ENCODE measurements at regions not wholly inside any gene's neighbourhood (a gene's known extent, or its start where the extent isn't known, plus 50 kb on each side); places are given as distances from the start of the nearest gene placed in this dataset.
"Not testable (repeated sequence)": the region's sequence is repeated elsewhere in the genome, so short reads cannot be mapped to it uniquely, and the experiment has no call there.

DNA sequence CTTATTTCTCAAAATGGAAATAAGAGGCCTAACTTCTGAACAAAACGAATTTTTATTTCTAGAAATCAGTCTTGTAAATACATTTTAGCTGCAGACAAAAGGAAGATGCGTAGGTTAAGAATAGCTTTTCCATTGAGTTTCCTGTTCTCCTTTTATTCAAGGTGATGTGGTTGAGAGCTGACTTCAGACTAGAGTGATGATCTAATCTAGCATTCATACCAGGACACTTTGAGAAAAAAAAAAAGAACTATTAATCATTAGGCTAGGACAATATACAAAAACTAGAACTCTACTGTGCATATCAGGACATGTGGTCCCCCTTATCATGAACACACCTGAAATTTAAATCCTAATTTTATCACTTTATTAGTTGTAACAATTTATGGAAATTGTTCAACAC is 884.5 kb upstream of the EPHA5 start:
- DNase-seq (ENCODE audit: low read depth): no peak

DNA sequence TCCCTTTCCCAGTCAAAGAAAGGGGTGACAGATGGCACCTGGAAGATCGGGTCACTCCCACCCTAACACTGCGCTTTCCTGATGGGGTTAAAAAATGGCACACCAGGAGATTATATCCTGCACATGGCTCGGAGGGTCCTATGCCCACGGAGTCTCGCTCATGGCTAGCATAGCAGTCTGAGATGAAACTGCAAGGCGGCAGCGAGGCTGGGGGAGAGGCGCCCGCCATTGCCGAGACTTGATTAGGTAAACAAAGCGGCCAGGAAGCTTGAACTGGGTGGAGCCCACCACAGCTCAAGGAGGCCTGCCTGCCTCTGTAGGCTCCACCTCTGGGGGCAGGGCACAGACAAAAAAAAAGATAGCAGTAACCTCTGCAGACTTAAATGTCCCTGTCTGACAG is 875.0 kb upstream of the EPHA5 start:
- DNase-seq (ENCODE audit: low read depth): not testable (repeated sequence)

DNA sequence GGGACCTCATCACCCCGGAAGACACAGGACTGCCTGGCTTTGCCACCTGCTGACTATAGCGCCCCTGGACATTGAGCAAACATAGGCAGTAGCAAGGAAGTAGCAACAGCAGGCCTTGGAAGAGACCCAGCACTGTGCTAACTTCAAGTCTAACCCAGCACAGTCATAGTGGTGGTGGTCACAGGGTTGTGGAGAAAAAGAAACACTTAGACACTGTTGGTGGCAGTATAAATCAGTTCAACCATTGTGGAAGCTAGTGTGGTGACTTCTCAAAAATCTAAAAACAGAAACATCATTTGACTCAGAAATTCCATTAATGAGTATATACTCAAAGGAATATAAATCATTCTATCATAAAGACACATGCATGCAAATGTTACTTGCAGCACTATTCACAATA is 874.0 kb upstream of the EPHA5 start:
- DNase-seq (ENCODE audit: low read depth): no peak

DNA sequence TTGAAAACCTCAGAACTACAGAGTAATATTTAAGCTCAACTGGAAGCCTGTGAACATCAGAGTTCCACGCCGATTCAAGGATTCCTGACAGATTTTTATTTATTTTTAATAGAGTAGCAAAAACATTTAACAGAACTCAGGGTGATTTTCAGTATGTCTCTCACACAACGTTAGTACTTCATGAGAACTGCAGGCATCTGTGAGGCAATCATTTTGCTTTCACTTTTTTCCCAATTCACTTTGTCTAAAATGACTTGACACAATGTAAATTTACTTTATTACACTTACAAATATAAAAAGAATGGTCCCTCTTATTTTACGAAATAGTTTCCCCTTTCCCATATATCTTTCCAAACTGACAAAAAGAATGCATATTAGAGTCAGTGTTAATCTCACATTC is 869.5 kb upstream of the EPHA5 start:
- DNase-seq (ENCODE audit: low read depth): no peak

DNA sequence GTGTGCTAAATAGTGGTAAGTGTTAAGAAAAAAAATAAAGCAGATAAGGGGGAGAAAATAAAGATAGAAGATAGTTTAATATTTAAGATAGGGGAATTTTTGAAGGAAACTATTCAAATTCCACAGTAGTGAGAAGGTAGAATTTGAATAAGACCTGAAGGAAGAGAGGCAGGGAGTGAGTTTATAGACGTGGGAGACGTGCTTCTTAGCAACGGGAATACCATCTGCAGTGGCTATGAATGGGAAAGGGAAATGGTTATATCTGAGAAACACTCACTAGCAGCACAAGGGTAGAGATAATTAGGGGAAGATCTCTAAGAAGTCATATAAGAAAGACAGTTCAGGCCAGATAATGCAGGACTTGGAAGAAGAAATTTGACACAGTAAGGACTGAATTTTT is 854.5 kb upstream of the EPHA5 start:
- DNase-seq (ENCODE audit: low read depth): no peak

DNA sequence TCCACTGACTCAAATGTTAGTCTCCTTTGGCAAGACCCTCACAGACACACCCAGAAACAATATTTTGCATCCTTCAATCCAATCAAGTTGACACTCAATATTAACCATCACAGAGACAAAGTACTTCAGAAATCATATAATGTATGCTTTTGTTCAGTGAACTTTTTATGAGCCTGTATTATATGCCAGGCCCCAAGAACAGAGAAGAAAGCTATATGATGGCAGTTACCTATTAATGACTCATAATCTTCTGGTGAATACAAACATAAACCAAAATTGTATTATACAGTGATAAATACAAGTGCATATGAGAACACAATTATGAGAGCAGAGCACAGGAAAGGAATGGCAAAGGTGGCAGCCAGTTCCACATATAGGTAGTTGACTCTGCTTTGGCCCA is 852.0 kb upstream of the EPHA5 start:
- no peak for DNase-seq (ENCODE audit: low read depth)

DNA sequence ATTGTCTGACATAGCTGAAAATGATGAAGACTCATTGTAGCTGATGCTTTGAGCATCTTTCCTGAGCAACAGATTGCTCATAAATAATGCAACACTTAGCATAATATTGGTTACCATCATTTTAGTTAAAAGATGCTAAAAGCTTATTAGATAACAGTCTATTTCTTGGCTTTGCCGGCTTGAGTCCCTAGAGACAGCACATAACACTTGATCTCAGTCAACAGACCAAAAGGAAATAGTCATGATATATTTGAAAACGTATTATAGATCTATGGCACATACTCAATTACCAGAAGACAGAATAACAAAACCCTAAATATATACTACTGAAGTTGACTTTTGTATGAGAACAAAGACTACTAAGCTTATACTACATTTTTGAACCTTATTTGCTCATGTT is 846.7 kb upstream of the EPHA5 start:
- DNase-seq (ENCODE audit: low read depth): no peak

DNA sequence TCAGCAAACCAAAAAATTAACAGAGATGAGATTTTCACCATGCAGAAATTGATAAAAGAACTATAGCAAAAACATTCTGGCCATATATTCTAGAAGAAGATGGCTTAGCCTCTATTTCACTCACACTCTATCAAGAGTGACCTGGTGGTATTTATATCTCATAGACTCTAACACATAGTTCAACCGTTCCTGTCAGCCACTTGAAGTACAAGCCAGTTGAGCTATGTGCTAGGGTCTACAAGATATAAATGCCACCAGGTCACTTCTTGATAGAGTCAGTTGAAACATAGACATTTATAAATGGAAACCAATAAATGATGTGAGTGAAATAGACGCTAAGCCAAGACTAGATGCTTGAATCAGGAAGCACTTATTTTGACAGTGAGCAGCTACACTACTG is 836.7 kb upstream of the EPHA5 start:
- no peak for DNase-seq (ENCODE audit: low read depth)

DNA sequence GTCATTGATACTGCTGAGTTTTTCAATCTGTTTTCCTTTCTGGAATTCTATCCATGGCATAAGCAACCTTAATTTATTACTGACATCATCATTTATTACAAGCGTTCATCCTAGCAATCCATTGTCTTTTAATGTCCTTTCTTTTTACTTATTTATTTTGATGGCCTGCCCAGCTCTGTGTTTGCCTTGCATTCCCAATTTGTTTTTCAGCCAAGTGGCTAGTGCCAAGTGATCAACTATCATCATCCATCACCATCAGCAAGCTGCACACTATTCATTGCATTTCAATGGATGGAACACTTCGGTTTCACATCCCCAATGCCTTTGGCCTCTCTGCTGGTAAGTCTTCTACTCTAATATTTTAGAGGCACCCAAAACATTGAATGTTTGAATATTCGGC is 831.7 kb upstream of the EPHA5 start:
- no peak for DNase-seq (ENCODE audit: low read depth)

DNA sequence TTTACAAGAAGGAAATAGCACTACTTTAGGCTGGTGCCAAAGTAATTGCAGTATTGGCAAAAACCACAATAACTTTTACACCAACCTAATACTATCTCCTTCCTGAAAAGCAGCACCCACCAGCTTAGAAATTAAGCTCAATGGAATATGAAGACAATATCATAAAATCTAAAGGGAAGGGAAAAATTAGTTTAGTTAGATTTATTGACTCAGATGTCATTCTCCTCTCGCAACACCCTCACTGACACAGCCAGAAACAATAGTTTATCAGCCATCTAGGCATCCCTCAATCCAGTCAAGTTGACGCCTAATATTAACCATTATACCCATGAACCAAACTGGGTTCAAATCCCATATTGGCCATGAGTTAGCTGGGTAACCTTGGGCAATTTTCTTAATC is 820.4 kb upstream of the EPHA5 start:
- DNase-seq (ENCODE audit: low read depth): no peak

DNA sequence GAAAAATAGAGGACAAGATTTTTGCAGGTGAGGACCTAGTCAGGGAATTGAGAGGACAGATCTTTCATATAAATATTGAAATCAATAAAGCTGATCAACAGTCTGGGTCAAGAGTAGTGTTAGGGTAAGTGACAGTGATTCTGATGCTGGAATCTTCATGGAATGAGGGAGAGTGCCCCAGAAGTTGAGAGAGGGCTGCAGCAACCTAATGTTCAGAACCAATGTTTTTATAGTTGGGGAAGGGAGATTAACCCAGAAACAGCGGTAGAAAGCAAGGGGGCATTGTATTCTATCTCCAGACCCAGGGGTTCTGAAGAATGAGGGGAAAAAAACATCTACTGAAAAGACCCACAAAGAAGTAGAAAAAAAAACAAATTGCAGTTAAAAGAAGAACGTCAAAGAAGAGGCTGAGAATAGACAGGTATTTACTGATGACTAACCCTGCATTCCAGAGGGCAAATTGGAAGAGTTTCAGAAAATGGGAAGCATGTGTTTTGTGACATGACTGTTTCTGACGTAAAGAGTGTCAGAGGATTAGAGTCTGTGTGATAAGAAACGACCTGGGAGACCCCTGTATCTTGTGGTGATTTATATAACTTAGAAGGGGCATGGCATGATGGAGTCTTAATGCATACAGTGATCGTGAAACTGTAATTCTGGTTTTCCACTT is 819.6 kb upstream of the EPHA5 start:
- DNase-seq (ENCODE audit: low read depth): no peak

DNA sequence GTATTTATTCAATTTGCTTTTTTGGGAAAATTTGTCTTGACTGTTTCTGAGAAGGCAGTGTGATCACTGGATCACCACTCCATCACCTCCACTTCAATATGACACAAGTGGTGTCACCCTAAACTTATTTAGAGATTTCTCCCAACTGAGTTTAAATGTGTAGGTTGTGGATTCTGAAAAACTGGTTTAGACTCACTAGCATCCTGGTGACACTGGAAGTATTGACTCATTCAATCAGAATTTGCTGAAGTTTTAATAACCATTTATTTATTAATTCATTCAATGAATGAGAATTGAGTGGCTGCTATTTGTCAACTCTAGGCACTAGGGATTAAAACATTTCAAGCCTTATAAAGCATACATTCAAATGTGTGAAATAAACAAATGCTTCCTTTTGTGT is 819.1 kb upstream of the EPHA5 start:
- no peak for DNase-seq (ENCODE audit: low read depth)

DNA sequence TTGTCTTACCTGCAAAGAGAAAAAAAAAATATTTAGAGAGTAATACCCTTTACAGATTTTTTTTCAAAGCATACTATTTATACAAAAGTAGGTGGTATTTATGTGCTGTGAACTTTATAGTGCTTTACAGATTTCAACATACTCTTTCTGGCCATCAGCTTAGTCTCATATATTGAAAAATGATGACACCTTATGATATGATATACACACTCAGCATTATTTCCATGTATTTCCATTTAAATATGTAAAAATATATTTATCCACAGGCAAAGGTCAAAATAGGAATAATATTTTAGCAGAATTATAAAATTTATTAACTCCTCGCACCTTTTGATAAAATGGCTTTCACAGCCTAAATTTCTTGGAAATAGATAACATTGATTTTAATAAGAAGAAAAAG is 815.8 kb upstream of the EPHA5 start:
- no peak for DNase-seq (ENCODE audit: low read depth)

DNA sequence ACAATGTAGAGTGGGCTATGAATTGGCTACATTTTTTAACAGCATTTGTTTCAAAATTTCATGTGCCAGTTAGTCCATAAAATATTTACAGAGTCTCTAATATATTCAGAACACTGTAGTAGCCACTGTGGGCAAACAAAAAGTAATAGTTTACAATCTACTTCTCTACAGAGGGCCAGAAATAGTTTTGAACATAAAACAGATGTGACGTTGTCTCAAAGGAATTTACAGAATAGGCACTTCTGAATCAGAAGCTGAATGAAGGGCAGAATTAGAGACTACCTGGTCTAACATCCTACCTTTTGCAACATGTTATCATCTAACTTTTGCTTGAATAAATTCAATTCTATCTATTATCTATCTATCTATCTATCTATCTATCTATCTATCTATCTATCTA is 811.9 kb upstream of the EPHA5 start:
- DNase-seq (ENCODE audit: low read depth): no peak

DNA sequence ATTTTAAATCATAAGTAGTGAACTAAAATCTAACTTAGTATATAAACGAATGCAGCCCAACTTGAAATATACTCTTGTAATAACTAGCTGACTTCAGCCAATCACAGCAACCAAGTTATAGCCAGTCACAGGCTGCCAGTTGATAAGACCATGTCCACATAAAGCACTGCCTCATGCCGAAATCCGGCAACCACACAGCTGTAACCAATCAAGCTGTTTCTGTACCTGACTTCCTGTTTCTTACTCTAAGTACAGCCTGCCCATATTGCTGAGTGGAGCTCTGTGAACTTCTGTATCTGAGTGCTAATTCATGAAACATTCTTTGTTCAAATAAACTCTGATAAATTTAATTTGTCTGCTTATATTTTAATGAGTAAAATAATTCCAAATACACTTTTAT is 805.3 kb upstream of the EPHA5 start:
- no peak for DNase-seq (ENCODE audit: low read depth)

DNA sequence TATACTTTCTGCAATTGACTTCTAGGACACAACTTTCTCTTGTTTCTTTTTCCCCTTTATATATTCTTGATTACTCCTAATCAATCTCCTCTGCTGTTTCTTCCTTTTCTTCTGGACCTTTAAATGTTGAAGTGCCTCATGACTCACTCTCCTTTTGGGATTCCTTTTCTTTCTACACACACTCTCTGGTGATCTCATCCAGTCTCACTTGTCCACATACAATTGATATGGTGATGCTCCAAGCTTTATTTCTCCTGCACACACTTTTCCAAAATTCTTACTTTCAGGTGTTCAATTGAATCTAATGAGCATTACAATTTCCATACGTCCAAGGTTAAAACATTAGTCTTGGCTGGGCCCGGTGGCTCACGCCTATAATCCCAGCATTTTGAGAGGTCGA is 794.8 kb upstream of the EPHA5 start:
- DNase-seq (ENCODE audit: low read depth): no peak

DNA sequence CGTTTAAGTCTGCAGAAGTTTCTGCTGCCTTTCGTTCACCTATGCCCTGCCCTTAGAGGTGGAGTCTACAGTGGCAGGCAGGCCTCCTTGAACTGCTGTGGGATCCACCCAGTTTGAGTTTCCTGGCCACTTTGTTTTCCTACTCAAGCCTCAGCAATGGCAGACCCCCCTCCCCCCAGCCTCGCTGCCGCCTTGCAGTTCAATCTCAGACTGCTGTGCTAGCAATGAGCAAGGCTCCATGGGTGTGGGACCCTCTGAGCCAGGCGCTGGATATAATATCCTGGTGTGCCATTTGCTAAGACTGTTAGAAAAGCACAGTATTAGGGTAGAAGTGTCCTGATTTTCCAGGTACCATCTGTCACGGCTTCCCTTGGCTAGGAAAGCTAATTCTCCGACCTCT is 792.6 kb upstream of the EPHA5 start:
- not testable (repeated sequence) for DNase-seq (ENCODE audit: low read depth)

DNA sequence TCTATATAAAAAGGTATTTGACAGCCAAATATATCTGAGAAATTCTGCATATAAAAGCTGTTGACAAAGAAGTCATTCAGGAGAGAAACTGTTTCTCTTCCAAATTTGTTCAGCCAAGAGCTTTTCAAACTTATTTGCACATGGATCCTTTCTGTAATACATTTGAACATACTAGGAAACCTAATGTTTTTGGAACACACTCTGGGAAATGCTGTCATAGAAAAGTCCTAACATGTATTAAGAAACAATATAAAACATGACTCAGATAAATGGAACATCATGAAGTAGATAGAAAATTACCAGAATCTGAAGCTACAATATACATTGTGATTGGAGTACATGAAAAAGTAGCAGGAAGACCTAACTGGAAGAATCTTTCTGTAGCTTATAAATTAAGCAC is 781.5 kb upstream of the EPHA5 start:
- DNase-seq (ENCODE audit: low read depth): no peak

DNA sequence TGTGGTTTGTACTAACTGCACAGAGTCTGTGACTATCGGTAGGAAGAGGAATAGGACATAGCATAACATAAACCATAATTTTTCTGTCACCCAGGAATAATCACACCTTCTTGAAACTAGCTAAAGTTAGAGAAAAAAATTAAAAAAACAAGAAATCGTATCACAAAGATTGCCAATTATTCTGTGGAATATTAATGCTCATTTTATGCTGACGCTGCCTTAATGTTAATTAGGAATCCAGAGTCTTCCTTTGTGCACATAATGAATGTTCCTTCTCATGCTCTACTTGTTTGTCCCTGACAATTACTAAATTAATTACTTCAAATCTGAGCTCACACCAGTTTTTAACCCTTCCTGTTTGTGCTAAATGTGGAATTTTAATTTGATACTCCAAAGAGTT is 772.7 kb upstream of the EPHA5 start:
- DNase-seq (ENCODE audit: low read depth): no peak

DNA sequence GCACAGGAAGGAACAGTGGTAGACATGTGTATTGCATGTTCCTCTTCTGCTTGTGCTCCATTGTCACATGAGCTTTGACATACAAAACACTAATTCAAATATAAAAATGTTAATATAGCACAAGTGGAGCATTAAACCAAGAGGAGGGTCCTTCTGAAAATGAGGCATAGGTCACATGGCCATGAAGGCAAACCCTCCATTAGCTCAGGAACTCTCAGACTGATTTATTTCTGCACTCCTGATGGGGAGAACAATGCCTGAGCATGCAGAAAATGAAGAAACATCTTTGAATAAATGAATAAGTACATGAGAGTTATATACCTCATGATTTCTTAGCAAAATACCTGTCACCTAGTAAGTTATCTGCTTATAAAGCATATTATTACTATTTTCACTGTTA is 769.2 kb upstream of the EPHA5 start:
- DNase-seq (ENCODE audit: low read depth): no peak

DNA sequence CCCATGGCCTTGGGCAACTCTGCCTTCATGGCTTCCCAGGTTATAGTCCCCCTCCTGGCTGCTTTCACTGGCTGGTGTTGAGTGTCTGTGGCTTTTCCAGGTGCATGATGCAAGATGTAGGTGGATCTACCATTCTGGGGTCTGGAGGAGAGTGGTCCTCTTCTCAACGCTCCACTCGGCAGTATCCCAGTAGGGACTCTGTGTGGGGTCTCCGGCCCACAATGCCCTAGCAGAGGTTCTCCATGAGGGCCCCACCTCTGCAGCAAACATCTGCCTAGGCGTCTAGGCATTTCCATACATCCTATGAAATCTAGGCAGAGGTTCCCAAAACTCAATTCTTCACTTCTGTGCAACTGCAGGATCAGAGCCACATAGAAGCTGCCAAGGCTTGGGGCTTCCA is 763.4 kb upstream of the EPHA5 start:
- no peak for DNase-seq (ENCODE audit: low read depth)

DNA sequence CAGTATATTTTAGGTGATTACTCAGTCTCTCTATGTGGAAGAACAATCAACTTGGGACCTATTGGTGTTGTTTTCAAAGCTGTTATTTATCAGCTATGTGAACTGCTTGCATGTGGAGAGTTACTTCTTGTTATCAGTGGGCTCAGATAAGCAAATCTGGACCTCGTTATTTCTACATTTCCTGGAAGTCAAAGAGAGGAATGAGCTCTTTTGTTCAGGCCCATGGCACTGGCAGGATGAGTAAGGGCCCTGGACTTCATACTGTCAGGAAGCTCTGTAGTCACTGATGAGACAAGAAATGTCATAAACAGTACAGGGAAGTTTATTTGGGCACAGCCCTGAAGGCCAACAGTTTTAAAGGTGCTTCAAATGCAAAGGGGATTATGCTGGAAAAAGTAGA is 760.6 kb upstream of the EPHA5 start:
- DNase-seq (ENCODE audit: low read depth): no peak

DNA sequence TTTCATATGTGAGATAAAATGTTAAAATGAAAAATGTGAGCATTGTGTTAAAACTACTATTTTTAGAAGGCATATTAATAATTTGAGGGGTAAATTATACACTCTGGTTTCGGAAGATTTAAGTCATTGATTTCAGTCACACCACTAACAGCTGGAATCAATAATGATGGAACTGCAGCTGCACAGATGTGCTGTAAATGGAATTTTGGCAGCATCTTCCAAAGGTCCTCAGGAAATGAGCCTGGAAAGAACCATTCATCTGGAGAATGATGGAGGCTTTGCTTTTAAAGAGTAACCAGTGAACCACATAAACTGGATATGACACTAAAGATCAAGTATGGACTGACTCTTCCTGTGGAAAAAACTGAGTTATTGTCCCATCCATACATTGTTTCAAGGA is 759.0 kb upstream of the EPHA5 start:
- DNase-seq (ENCODE audit: low read depth): no peak

DNA sequence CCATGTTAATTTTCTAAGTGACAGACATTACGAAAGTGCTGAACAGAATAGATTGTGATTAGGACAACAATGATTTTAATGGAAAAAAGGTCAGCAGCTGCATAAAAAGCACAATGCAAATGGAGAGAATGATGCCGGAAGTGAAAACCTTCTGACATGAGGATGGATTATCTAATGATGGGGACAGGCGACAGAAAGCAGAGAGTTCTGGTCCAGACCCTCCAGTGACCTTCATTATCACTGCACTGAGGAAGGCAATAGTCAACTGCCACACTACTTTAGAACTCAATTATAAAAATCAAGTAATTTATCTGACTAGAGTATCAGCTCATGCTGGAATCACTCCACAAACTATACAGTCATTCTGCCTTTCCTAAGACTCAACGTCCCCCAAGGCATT is 746.1 kb upstream of the EPHA5 start:
- no peak for DNase-seq (ENCODE audit: low read depth)

DNA sequence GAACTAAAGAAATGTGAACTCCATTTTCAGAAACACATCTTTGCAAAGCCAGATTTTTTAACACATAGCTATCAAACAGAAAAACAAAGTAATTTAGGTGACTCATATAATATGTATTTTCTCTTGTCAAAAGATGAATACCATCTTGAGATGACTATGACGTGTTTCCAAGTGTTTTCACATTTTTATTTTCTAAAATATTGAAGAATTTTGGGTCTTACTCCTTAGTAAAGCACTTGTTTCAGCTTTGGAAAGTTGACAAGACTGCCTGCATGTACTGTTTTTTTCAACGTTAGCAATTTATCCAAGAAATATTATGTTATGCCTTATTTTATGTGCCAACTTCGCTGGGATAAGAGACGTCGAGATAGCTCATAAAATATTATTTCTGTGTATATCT is 733.9 kb upstream of the EPHA5 start:
- no peak for DNase-seq (ENCODE audit: low read depth)
